ENCODE measurements at regions not wholly inside any gene's neighbourhood (a gene's known extent, or its start where the extent isn't known, plus 50 kb on each side); places are given as distances from the start of the nearest gene placed in this dataset.
A peak's percentile ranks its signal among the peaks of the same experiment; 100 is the strongest.

GRCh38 chr1:58204284-58204683, 342.2 kb downstream of the OMA1 start:
- no peaks in the 10 kb centered on the region for H3K27me3 ChIP-seq (replicated peaks; ENCODE audit: insufficient read depth, low read depth, low read length, poor library complexity)
- TF ChIP-seq EZH2 (IDR thresholded peaks at IDR 0.05; ENCODE audit: borderline replicate concordance, low read depth, low read length, poor library complexity, severe bottlenecking) (no peak), CTCF (conservative IDR thresholded peaks at IDR 0.05; ENCODE audit: low read depth, low read length) (peak; percentile 53)
- POLR2A ChIA-PET (ENCODE audit: low non-redundant PET) = no interaction called here
- H3K9me3 ChIP-seq (ENCODE audit: low read depth, low read length, poor library complexity, severe bottlenecking) = no peaks in the 10 kb centered on the region
- no peak overlapping the region for H3K4me3 ChIP-seq (ENCODE audit: low read depth, low read length, poor library complexity, severe bottlenecking)
- no peaks in the 10 kb centered on the region for H3K4me1 ChIP-seq (ENCODE audit: insufficient read depth, low read length, poor library complexity, severe bottlenecking)
- intact Hi-C loops (cut with micrococcal nuclease; ENCODE audit: unreplicated experiment) = no loop called here
- BruUV-seq (replicated peaks) = no TSS peak
- no peak overlapping the region for H3K27ac ChIP-seq (ENCODE audit: low read depth, low read length, poor library complexity, severe bottlenecking)
- H3K36me3 ChIP-seq (ENCODE audit: insufficient read depth, low read length, poor library complexity, severe bottlenecking) = no peaks in the 10 kb centered on the region
- CTCF ChIA-PET = no interaction called here
- DNase-seq (ENCODE audit: low spot score) = peak; percentile 43

- Histone ChIP-seq H3K27ac (ENCODE audit: low read depth, low read length, poor library complexity, severe bottlenecking) (no peak overlapping the region), H3K4me3 (ENCODE audit: low read depth, low read length, poor library complexity, severe bottlenecking) (no peak overlapping the region), H3K36me3 (ENCODE audit: insufficient read depth, low read length, poor library complexity, severe bottlenecking) (no peaks in the 10 kb centered on the region), H3K9me3 (ENCODE audit: low read depth, low read length, poor library complexity, severe bottlenecking) (no peaks in the 10 kb centered on the region), H3K4me1 (ENCODE audit: insufficient read depth, low read length, poor library complexity, severe bottlenecking) (no peaks in the 10 kb centered on the region), H3K27me3 (replicated peaks; ENCODE audit: insufficient read depth, low read depth, low read length, poor library complexity) (no peaks in the 10 kb centered on the region)
- POLR2A ChIA-PET (ENCODE audit: low non-redundant PET) = no interaction called here
- intact Hi-C loops (cut with micrococcal nuclease; ENCODE audit: unreplicated experiment) = no loop called here
- TF ChIP-seq EZH2 (IDR thresholded peaks at IDR 0.05; ENCODE audit: borderline replicate concordance, low read depth, low read length, poor library complexity, severe bottlenecking) (no peak), CTCF (conservative IDR thresholded peaks at IDR 0.05; ENCODE audit: low read depth, low read length) (no peak)
- peak; percentile 12 for DNase-seq (ENCODE audit: low spot score)
- CTCF ChIA-PET = no interaction called here
- BruUV-seq (replicated peaks) = no TSS peak
Observed at GRCh38 chr1:58201492-58202106, 344.9 kb downstream of the OMA1 start.

- no peak for DNase-seq (ENCODE audit: low spot score)
- POLR2A ChIA-PET (ENCODE audit: low non-redundant PET) = no interaction called here
- BruUV-seq (replicated peaks) = no TSS peak
- no peak overlapping the region for H3K27ac ChIP-seq (ENCODE audit: low read depth, low read length, poor library complexity, severe bottlenecking)
- TF ChIP-seq CTCF (conservative IDR thresholded peaks at IDR 0.05; ENCODE audit: low read depth, low read length) (no peak), EZH2 (IDR thresholded peaks at IDR 0.05; ENCODE audit: borderline replicate concordance, low read depth, low read length, poor library complexity, severe bottlenecking) (no peak)
- H3K4me1 ChIP-seq (ENCODE audit: insufficient read depth, low read length, poor library complexity, severe bottlenecking) = no peaks in the 10 kb centered on the region
- CTCF ChIA-PET = no interaction called here
- no peak overlapping the region for H3K4me3 ChIP-seq (ENCODE audit: low read depth, low read length, poor library complexity, severe bottlenecking)
- intact Hi-C loops (cut with micrococcal nuclease; ENCODE audit: unreplicated experiment) = no loop called here
- no peaks in the 10 kb centered on the region for H3K9me3 ChIP-seq (ENCODE audit: low read depth, low read length, poor library complexity, severe bottlenecking)
- no peaks in the 10 kb centered on the region for H3K36me3 ChIP-seq (ENCODE audit: insufficient read depth, low read length, poor library complexity, severe bottlenecking)
- no peaks in the 10 kb centered on the region for H3K27me3 ChIP-seq (replicated peaks; ENCODE audit: insufficient read depth, low read depth, low read length, poor library complexity)
Observed at GRCh38 chr1:58200437-58200836, 346.1 kb downstream of the OMA1 start.
